ENCODE measurements at regions not wholly inside any gene's neighbourhood (a gene's known extent, or its start where the extent isn't known, plus 50 kb on each side); places are given as distances from the start of the nearest gene placed in this dataset.
"Not testable (repeated sequence)": the region's sequence is repeated elsewhere in the genome, so short reads cannot be mapped to it uniquely, and the experiment has no call there.

- DNase-seq (ENCODE audit: low read depth in 2 of 2): no peak
Observed at GRCh38 chr18:1124495-1124894, 219.8 kb downstream of the ADCYAP1 start.

GRCh38 chr18:1133541-1133940 lies 228.9 kb downstream of the ADCYAP1 start:
- no peak for DNase-seq (ENCODE audit: low read depth in 2 of 2)

GRCh38 chr18:1147730-1148129 lies 243.1 kb downstream of the ADCYAP1 start:
- no peak for DNase-seq (ENCODE audit: low read depth in 2 of 2)

- no peak for DNase-seq (ENCODE audit: low read depth in 2 of 2)
Observed at GRCh38 chr18:1149709-1150108, 245.0 kb downstream of the ADCYAP1 start.

GRCh38 chr18:1150344-1150743 lies 245.7 kb downstream of the ADCYAP1 start:
- no peak for DNase-seq (ENCODE audit: low read depth in 2 of 2)

- not testable (repeated sequence) for DNase-seq (ENCODE audit: low read depth in 2 of 2)
Observed at GRCh38 chr18:1152958-1153357, 248.3 kb downstream of the ADCYAP1 start.

GRCh38 chr18:1173593-1173992 lies 268.9 kb downstream of the ADCYAP1 start:
- no peak for DNase-seq (ENCODE audit: low read depth in 2 of 2)

- no peak for DNase-seq (ENCODE audit: low read depth in 2 of 2)
Observed at GRCh38 chr18:1177232-1177631, 272.6 kb downstream of the ADCYAP1 start.

- DNase-seq (ENCODE audit: low read depth in 2 of 2): no peak
Observed at GRCh38 chr18:1191341-1191740, 286.7 kb downstream of the ADCYAP1 start.

GRCh38 chr18:1213126-1213525 lies 308.5 kb downstream of the ADCYAP1 start:
- no peak for DNase-seq (ENCODE audit: low read depth in 2 of 2)

GRCh38 chr18:1222880-1223279 lies 318.2 kb downstream of the ADCYAP1 start:
- no peak for DNase-seq (ENCODE audit: low read depth in 2 of 2)

GRCh38 chr18:1227025-1227424 lies 322.4 kb downstream of the ADCYAP1 start:
- DNase-seq (ENCODE audit: low read depth in 2 of 2): no peak

GRCh38 chr18:1229634-1230033 lies 325.0 kb downstream of the ADCYAP1 start:
- DNase-seq (ENCODE audit: low read depth in 2 of 2): no peak

GRCh38 chr18:1232867-1233266 lies 328.2 kb downstream of the ADCYAP1 start:
- DNase-seq (ENCODE audit: low read depth in 2 of 2): no peak

- DNase-seq (ENCODE audit: low read depth in 2 of 2): no peak
Observed at GRCh38 chr18:1240701-1241100, 336.0 kb downstream of the ADCYAP1 start.

- no peak for DNase-seq (ENCODE audit: low read depth in 2 of 2)
Observed at GRCh38 chr18:1244397-1245122, 339.9 kb downstream of the ADCYAP1 start.

- DNase-seq (ENCODE audit: low read depth in 2 of 2): no peak
Observed at GRCh38 chr18:1246827-1247226, 342.2 kb downstream of the ADCYAP1 start.

GRCh38 chr18:1252534-1252933 lies 347.9 kb downstream of the ADCYAP1 start:
- no peak for DNase-seq (ENCODE audit: low read depth in 2 of 2)

GRCh38 chr18:1252936-1253335 lies 348.3 kb downstream of the ADCYAP1 start:
- DNase-seq (ENCODE audit: low read depth in 2 of 2): no peak

GRCh38 chr18:1253827-1254226 lies 349.2 kb downstream of the ADCYAP1 start:
- no peak for DNase-seq (ENCODE audit: low read depth in 2 of 2)

GRCh38 chr18:1261054-1261453 lies 356.4 kb downstream of the ADCYAP1 start:
- DNase-seq (ENCODE audit: low read depth in 2 of 2): no peak

GRCh38 chr18:1267021-1267420 lies 362.4 kb downstream of the ADCYAP1 start:
- no peak for DNase-seq (ENCODE audit: low read depth in 2 of 2)

GRCh38 chr18:1270081-1270480 lies 365.4 kb downstream of the ADCYAP1 start:
- no peak for DNase-seq (ENCODE audit: low read depth in 2 of 2)

GRCh38 chr18:1273469-1273868 lies 368.8 kb downstream of the ADCYAP1 start:
- no peak for DNase-seq (ENCODE audit: low read depth in 2 of 2)
